22Rv1 (cell line): ENCODE measurements at regions not wholly inside any gene's neighbourhood (a gene's known extent, or its start where the extent isn't known, plus 50 kb on each side); places are given as distances from the start of the nearest gene placed in this dataset.

ENCODE experiments used
- H3K27ac ChIP-seq: fragments of 450-650 bp; 2 replicates; pipeline ENCODE4 v1.5.1; 2017
- ZFX ChIP-seq: fragments of 450-650 bp; IDR thresholded peaks from 2 replicates; pipeline ENCODE4 v1.6.1; 2017; ENCODE audit warnings: antibody characterized with exemption, borderline replicate concordance
- TF ChIP-seq, protein P1 (sequence below): fragments of 450-650 bp; IDR thresholded peaks from 2 replicates; pipeline ENCODE4 v1.5.1; 2017; ENCODE audit warnings: mild to moderate bottlenecking

DNA sequence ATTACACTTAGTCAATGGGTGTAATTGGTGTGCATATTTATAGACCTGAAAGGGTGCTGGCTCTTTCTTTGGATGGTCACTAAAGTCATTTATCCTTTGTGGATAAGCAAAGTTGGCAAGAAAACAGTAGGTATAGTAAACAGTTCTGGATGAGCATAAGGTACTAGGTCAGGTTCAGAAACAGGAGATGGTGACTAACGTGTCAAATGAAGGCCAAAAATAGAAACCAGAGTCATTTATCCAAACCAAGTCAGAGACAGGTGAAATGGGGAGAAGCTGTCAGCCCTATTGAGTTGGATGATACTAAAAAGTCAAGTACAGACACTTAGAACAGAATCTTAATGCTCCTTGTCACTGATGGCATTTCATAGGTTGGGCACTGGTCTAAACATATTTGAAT lies 313.1 kb downstream of the KLHL13 start:
- no peak overlapping the region for H3K27ac ChIP-seq
- no peak for TF ChIP-seq ZFX
- TF ChIP-seq, protein P1, sequence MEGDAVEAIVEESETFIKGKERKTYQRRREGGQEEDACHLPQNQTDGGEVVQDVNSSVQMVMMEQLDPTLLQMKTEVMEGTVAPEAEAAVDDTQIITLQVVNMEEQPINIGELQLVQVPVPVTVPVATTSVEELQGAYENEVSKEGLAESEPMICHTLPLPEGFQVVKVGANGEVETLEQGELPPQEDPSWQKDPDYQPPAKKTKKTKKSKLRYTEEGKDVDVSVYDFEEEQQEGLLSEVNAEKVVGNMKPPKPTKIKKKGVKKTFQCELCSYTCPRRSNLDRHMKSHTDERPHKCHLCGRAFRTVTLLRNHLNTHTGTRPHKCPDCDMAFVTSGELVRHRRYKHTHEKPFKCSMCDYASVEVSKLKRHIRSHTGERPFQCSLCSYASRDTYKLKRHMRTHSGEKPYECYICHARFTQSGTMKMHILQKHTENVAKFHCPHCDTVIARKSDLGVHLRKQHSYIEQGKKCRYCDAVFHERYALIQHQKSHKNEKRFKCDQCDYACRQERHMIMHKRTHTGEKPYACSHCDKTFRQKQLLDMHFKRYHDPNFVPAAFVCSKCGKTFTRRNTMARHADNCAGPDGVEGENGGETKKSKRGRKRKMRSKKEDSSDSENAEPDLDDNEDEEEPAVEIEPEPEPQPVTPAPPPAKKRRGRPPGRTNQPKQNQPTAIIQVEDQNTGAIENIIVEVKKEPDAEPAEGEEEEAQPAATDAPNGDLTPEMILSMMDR: no peak

DNA sequence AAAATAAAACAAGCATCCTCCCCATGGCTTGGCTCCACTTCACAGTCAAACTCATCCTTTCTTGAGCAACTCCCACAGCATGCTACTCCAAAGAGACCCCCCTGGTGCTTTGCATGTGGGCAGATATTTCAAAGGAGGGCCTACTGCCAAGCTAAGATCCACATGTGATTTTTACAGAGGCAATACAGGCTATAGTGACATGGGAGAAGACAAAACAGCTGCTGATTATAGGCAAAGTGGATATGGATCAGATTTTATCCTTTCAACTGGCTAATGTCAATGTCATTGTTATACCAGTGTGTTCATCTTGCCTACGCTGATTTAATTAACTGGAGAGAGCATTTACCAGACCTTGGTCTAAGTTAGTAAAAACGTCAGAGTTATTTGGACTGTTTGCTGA lies 328.3 kb downstream of the KLHL13 start:
- TF ChIP-seq, protein P1: no peak
- TF ChIP-seq ZFX: no peak

DNA sequence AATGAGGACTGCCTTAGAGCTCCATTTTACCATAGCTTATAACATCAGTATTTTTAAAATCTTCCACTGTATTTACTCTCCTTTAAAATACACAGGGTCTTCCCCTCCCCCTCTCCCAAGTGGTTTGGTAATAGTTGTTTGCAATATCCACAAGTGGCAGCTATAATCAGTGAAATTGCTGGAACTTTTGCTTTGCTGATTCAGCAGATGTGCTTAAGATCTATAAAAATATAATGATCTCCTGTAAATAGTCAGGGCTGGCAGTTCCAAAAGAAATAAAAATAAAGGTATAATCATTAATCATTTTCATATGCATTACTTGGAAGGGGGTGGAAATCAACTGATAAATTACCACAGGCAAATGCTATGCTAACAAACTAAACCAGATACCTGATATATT lies 345.2 kb downstream of the KLHL13 start:
- no peak overlapping the region for H3K27ac ChIP-seq
- TF ChIP-seq ZFX: no peak
- TF ChIP-seq, protein P1: no peak

More for the DNA sequence above, 328.3 kb downstream of the KLHL13 start:
- H3K27ac ChIP-seq: no peak overlapping the region

DNA sequence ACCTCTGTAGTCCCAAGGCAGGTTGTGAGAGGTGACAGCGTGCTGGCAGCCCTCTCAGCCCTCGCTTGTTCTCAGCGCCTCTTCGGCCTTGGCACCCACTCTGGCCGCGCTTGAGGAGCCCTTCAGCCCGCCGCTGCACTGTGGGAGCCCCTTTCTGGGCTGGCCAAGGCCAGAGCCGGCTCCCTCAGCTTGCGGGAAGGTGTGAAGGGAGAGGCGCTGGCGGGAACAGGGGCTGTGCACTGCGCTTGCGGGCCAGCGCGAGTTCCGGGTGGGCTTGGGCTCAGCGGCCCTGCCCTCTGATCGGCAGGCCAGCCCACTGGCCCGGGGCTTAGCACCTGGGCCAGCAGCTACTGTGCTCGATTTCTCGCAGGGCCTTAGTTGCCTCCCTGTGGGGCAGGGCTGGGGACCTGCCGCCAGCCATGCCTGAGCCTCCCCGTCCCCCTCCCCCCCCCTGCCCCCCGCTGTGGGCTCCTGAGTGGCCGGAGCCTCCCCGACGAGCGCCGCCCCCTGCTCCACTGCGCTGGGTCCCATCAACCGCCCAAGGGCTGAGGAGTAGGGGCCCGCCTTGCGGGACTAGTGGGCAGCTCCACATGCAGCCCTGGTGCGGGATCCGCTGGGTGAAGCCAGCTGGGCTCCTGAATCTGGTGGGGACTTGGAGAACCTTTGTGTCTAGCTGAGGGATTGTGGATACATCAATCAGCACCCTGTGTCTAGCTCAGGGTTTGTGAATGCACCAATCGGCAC lies 347.6 kb downstream of the KLHL13 start:
- TF ChIP-seq ZFX: no peak
- TF ChIP-seq, protein P1: no peak

DNA sequence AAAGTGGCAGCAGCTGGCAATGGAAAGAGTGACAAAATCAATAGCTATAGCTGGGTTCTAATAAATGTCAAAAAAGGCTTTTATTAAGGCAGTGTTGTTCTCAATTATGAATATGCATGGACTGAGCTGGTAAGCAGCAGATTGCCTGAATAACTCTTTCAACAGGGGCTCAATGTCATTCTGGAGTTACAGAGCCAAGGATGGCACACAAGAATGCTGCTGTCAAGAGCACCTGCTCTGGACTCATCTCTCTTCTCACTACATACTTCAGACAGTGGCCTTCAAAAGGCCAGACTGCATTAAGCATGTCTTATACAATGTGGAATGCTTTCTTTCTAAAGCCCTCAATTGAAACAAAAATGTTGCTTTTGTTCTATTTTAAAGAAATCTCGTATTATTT lies 351.4 kb downstream of the KLHL13 start:
- no peak overlapping the region for H3K27ac ChIP-seq
- TF ChIP-seq, protein P1: no peak
- TF ChIP-seq ZFX: no peak

More for the DNA sequence above, 347.6 kb downstream of the KLHL13 start:
- H3K27ac ChIP-seq: no peak overlapping the region

DNA sequence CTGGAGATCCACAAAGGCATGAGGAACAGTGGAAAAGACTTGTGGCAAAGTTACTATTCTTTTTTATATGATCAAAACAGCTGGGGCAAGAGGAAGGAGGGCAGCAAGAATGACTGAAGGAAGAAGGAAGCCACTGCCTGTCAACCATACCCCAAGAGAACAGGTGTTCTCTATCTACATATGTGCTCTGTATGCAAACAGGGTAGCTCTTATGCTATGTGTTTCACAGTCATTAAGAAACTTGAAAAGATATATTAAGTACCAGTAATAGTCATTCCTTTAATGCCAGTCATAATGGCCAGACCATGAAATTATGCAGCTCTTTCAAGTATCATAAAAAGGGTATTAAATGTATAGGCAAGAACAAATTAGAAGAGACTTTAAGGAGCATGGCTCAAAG lies 363.9 kb downstream of the KLHL13 start:
- H3K27ac ChIP-seq: no peak overlapping the region
- TF ChIP-seq, protein P1: no peak
- TF ChIP-seq ZFX: no peak

DNA sequence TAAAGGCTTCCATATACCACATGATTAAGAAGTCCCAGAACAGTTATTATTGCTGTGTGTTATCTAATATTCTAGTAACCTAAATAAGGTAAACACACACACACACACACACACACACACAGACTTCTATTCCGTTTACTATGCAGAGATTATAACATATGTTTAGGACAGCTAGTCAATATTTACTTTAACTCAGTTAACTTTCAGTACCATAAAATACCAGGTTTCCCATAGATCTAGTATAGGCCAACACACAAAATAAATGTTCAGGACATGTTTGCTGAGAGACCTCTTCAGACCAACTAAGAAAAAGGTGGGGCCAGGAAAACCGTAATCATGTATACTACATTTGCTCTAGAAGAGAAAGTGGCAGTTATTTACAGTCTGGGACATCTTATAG lies 365.5 kb downstream of the KLHL13 start:
- H3K27ac ChIP-seq: no peak overlapping the region
- no peak for TF ChIP-seq ZFX
- TF ChIP-seq, protein P1: no peak
